MM.1S (cell line): ENCODE measurements at regions not wholly inside any gene's neighbourhood (a gene's known extent, or its start where the extent isn't known, plus 50 kb on each side); places are given as distances from the start of the nearest gene placed in this dataset.

Experiments
- DNase-seq: peaks from one replicate; pipeline ENCODE4 v3.0.0-alpha.2; 2015
- H2AFZ ChIP-seq: fragments of 300-600 bp; sonication (generic); 2 replicates; pipeline ENCODE4 v1.6.0; 2016; ENCODE audit warnings: antibody characterized with exemption, low read length
- H3F3A ChIP-seq: fragments of 300-600 bp; sonication (generic); 2 replicates; pipeline ENCODE4 v1.6.1; 2016; ENCODE audit warnings: mild to moderate bottlenecking, antibody characterized with exemption, low read length, moderate library complexity, mixed read lengths; ENCODE audit not compliant: insufficient read depth
- H3K27ac ChIP-seq: fragments of 300-600 bp; sonication (generic); 2 replicates; pipeline ENCODE4 v1.5.1; 2016; ENCODE audit warnings: mild to moderate bottlenecking, low read length
- H3K27me3 ChIP-seq: fragments of 300-600 bp; sonication (generic); replicated peaks from 2 replicates; pipeline ENCODE4 v1.6.0; 2016; ENCODE audit warnings: low read length; ENCODE audit not compliant: insufficient read depth
- H3K36me3 ChIP-seq: fragments of 300-600 bp; sonication (generic); replicated peaks from 2 replicates; pipeline ENCODE4 v1.6.1; 2016; ENCODE audit warnings: mild to moderate bottlenecking, low read length, mixed read lengths; ENCODE audit not compliant: insufficient read depth
- H3K4me1 ChIP-seq: fragments of 300-600 bp; sonication (generic); 2 replicates; pipeline ENCODE4 v1.6.1; 2016; ENCODE audit warnings: low read length, mixed read lengths
- H3K4me2 ChIP-seq: fragments of 300-600 bp; sonication (generic); 2 replicates; pipeline ENCODE4 v1.6.0; 2016; ENCODE audit warnings: low read depth, low read length
- H3K4me3 ChIP-seq: fragments of 300-600 bp; sonication (generic); 2 replicates; pipeline ENCODE4 v1.5.1; 2016; ENCODE audit warnings: low read length, mixed read lengths
- H3K79me2 ChIP-seq: fragments of 300-600 bp; sonication (generic); 2 replicates; pipeline ENCODE4 v1.6.1; 2016; ENCODE audit warnings: mixed run types, low read length, mixed read lengths
- H3K9ac ChIP-seq: fragments of 300-600 bp; sonication (generic); 2 replicates; pipeline ENCODE4 v1.6.1; 2016; ENCODE audit warnings: low read length, mixed read lengths
- H3K9me2 ChIP-seq: fragments of 300-600 bp; sonication (generic); replicated peaks from 2 replicates; pipeline ENCODE4 v1.6.1; 2016; ENCODE audit warnings: mild to moderate bottlenecking, low read length, mixed read lengths; ENCODE audit not compliant: insufficient read depth
- H3K9me3 ChIP-seq: fragments of 300-600 bp; sonication (generic); replicated peaks from 2 replicates; pipeline ENCODE4 v1.6.1; 2016; ENCODE audit warnings: mild to moderate bottlenecking, low read length, mixed read lengths; ENCODE audit not compliant: insufficient read depth
- H4K20me1 ChIP-seq: fragments of 300-600 bp; sonication (generic); 2 replicates; pipeline ENCODE4 v1.6.1; 2016; ENCODE audit warnings: mild to moderate bottlenecking, low read length, moderate library complexity, mixed read lengths; ENCODE audit not compliant: insufficient read depth
- CTCF ChIP-seq: fragments of 300-600 bp; sonication (generic); IDR thresholded peaks from 2 replicates; pipeline ENCODE4 v1.5.1; 2016; ENCODE audit warnings: antibody characterized with exemption, low read length, mixed read lengths
- EZH2 ChIP-seq: fragments of 300-600 bp; sonication (generic); optimal IDR thresholded peaks from 2 replicates; pipeline ENCODE3; 2017; ENCODE audit warnings: low read depth, mild to moderate bottlenecking, antibody characterized with exemption, low read length, mixed read lengths
- EZH2phosphoT487 ChIP-seq: fragments of 300-600 bp; sonication (generic); IDR thresholded peaks from 2 replicates; pipeline ENCODE4 v1.6.1; 2018; ENCODE audit warnings: antibody characterized with exemption, low read length

DNA sequence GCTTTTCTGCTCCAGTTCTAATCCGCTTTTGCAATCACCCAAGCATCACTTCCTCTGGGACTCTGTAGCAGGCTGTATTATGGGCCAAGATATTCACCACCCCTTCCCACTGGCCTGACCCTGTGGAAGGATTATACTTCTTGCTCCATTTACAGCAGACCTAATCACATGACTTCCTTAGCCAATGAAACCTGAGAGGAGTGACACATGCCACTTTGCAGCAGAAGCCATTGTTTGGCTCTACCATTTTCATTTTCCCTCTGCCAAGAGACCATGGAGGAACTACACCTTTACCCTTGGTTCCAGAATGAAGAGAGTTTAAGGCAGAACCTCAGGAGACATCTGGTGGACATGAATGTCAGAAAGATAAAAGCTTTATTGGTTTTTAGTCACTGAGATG lies 134.9 kb upstream of the HSD17B12 start:
- Histone ChIP-seq H3K9me2 (no peaks in the 10 kb centered on the region), H3K27ac (no peak overlapping the region), H3K9me3 (no peaks in the 10 kb centered on the region), H3F3A (no peaks in the 10 kb centered on the region), H3K79me2 (no peaks in the 10 kb centered on the region), H3K36me3 (no peaks in the 10 kb centered on the region), H3K27me3 (no peaks in the 10 kb centered on the region), H3K9ac (no peak overlapping the region), H3K4me2 (no peak overlapping the region), H3K4me1 (no peaks in the 10 kb centered on the region), H3K4me3 (no peak overlapping the region), H2AFZ (no peak overlapping the region), H4K20me1 (no peaks in the 10 kb centered on the region)
- TF ChIP-seq EZH2phosphoT487 (no peak), EZH2 (no peak), CTCF (no peak)
- DNase-seq: no peak

GRCh38 chr11:43546561-43547429 lies 133.7 kb upstream of the HSD17B12 start:
- H3K9ac ChIP-seq: no peak overlapping the region

DNA sequence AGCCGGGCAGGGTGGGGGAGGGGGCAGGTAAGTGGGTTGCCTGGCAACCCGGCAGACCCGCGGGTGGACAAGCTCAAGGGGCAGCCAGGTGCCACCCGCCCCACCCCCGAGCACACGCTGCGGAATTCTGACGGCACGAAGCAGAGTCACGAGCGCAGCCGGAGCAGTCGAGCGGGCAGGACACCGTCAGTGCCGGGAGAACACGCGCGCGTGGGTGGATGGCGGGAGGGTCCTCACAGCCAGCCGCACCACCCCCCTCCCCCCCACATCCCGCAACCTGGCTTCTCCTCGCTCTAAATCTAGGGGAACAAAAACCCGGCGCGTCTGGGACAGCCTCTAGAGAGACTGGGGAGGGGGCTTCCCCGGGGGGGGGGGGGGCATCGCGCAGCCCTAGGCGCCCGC lies 133.1 kb upstream of the HSD17B12 start:
- Histone ChIP-seq H3F3A (no peaks in the 10 kb centered on the region), H3K36me3 (no peaks in the 10 kb centered on the region), H3K27ac (no peak overlapping the region), H2AFZ (no peak overlapping the region), H3K9me3 (no peaks in the 10 kb centered on the region), H3K9me2 (no peaks in the 10 kb centered on the region), H3K4me3 (no peak overlapping the region), H3K9ac (no peak overlapping the region), H4K20me1 (no peaks in the 10 kb centered on the region), H3K4me2 (no peak overlapping the region), H3K79me2 (no peaks in the 10 kb centered on the region), H3K27me3 (no peaks in the 10 kb centered on the region), H3K4me1 (no peaks in the 10 kb centered on the region)
- TF ChIP-seq EZH2phosphoT487: no peak
- no peak for TF ChIP-seq EZH2
- no peak for TF ChIP-seq CTCF
- no peak for DNase-seq

More at GRCh38 chr11:43546561-43547429, 133.7 kb upstream of the HSD17B12 start:
- TF ChIP-seq EZH2 (no peak), EZH2phosphoT487 (no peak), CTCF (no peak)
- Histone ChIP-seq H3F3A (no peaks in the 10 kb centered on the region), H3K27ac (no peak overlapping the region), H3K4me3 (no peak overlapping the region), H3K36me3 (no peaks in the 10 kb centered on the region), H2AFZ (no peak overlapping the region), H3K27me3 (no peaks in the 10 kb centered on the region), H3K4me2 (no peak overlapping the region), H3K9me3 (no peaks in the 10 kb centered on the region), H4K20me1 (no peaks in the 10 kb centered on the region), H3K4me1 (no peaks in the 10 kb centered on the region), H3K9me2 (no peaks in the 10 kb centered on the region), H3K79me2 (no peaks in the 10 kb centered on the region)
- DNase-seq: no peak
